DND-41 (cell line): ENCODE measurements at regions not wholly inside any gene's neighbourhood (a gene's known extent, or its start where the extent isn't known, plus 50 kb on each side); places are given as distances from the start of the nearest gene placed in this dataset.
A peak's percentile ranks its signal among the peaks of the same experiment; 100 is the strongest.

ENCODE experiments used
- ATAC-seq: fragments of 200-7000 bp; cut with Tn5 transposase; 3 replicates; pipeline ENCODE4 v1.9.1; 2021; ENCODE audit warnings: low read depth; ENCODE audit not compliant: insufficient read depth
- DNase-seq: peaks from one replicate; pipeline ENCODE4 v3.0.0-alpha.2; 2020
- H2AFZ ChIP-seq: 2 replicates; pipeline ENCODE4 v1.6.0; 2012; ENCODE audit warnings: low read depth, low read length
- H3K27ac ChIP-seq: 2 replicates; pipeline ENCODE4 v1.5.1; 2012; ENCODE audit warnings: low read length, inconsistent platforms
- H3K27me3 ChIP-seq: fragments of 200-600 bp; sonication (generic); 2 replicates; pipeline ENCODE4 v1.6.0; 2012; ENCODE audit warnings: low read length, mild to moderate bottlenecking, inconsistent platforms; ENCODE audit not compliant: insufficient read depth, poor library complexity
- H3K36me3 ChIP-seq: 2 replicates; pipeline ENCODE4 v1.5.1; 2012; ENCODE audit warnings: low read length, inconsistent platforms; ENCODE audit not compliant: insufficient read depth
- H3K4me1 ChIP-seq: 2 replicates; pipeline ENCODE4 v1.5.1; 2012; ENCODE audit warnings: mild to moderate bottlenecking, low read length; ENCODE audit not compliant: insufficient read depth
- H3K4me2 ChIP-seq: 2 replicates; pipeline ENCODE4 v1.6.0; 2012; ENCODE audit warnings: mild to moderate bottlenecking, moderate library complexity, low read length, inconsistent platforms; ENCODE audit not compliant: insufficient read depth
- H3K4me3 ChIP-seq, 2 experiments: fragments of 200-600 bp in 1 of 2; shearing (Covaris generic) in 1 of 2; 2 replicates each; pipeline ENCODE4 v1.5.1; 2012 to 2016; ENCODE audit warnings: inconsistent platforms in 2 of 2, low read length in 2 of 2, mild to moderate bottlenecking in 2 of 2, low read depth in 1 of 2, moderate library complexity in 1 of 2
- H3K79me2 ChIP-seq: 2 replicates; pipeline ENCODE4 v1.6.0; 2012; ENCODE audit warnings: low read length, inconsistent platforms; ENCODE audit not compliant: insufficient read depth
- H3K9ac ChIP-seq: 2 replicates; pipeline ENCODE4 v1.6.0; 2012; ENCODE audit warnings: low read depth, mild to moderate bottlenecking, inconsistent platforms, low read length, moderate library complexity
- H3K9me3 ChIP-seq: 2 replicates; pipeline ENCODE4 v1.5.1; 2012; ENCODE audit warnings: low read length, moderate library complexity, mild to moderate bottlenecking, inconsistent platforms; ENCODE audit not compliant: insufficient read depth, severe bottlenecking
- H4K20me1 ChIP-seq: 2 replicates; pipeline ENCODE4 v1.6.0; 2012; ENCODE audit warnings: low read length; ENCODE audit not compliant: insufficient read depth
- CTCF ChIP-seq: IDR thresholded peaks from 2 replicates; pipeline ENCODE4 v1.5.1; 2012; ENCODE audit warnings: borderline replicate concordance, low read length, moderate library complexity, mild to moderate bottlenecking; ENCODE audit not compliant: poor library complexity, severe bottlenecking; ENCODE audit errors: extremely low read depth
- EZH2 ChIP-seq: IDR thresholded peaks from 3 replicates; pipeline ENCODE4 v1.6.1; 2012; ENCODE audit warnings: borderline replicate concordance, low read depth, mild to moderate bottlenecking, moderate library complexity, low read length, inconsistent platforms; ENCODE audit not compliant: severe bottlenecking

- no peaks in the 10 kb centered on the region for H3K79me2 ChIP-seq
- H4K20me1 ChIP-seq = no peaks in the 10 kb centered on the region
- H3K9me3 ChIP-seq = no peaks in the 10 kb centered on the region
- H3K4me2 ChIP-seq = no peak overlapping the region
- no peaks in the 10 kb centered on the region for H3K36me3 ChIP-seq
- no peak overlapping the region for H3K27ac ChIP-seq
- peaks cover 7% of the 10 kb centered on the region for H3K27me3 ChIP-seq
- H3K9ac ChIP-seq = no peak overlapping the region
- ATAC-seq (no peak), DNase-seq (no peak)
- no peaks in the 10 kb centered on the region for H3K4me1 ChIP-seq
- H3K4me3 ChIP-seq = no peak overlapping the region
- no peak overlapping the region for H2AFZ ChIP-seq
- no peak for TF ChIP-seq EZH2
- TF ChIP-seq CTCF = peak; percentile 21
Measured at GRCh38 chr15:38724827-38725226, 160.2 kb upstream of the RASGRP1 start.

- H3K9me3 ChIP-seq = no peaks in the 10 kb centered on the region
- H3K79me2 ChIP-seq = no peaks in the 10 kb centered on the region
- H3K27ac ChIP-seq = no peak overlapping the region
- DNase-seq = no peak
- no peak overlapping the region for H2AFZ ChIP-seq
- H3K27me3 ChIP-seq = peaks cover 12% of the 10 kb centered on the region
- H3K36me3 ChIP-seq = no peaks in the 10 kb centered on the region
- no peak overlapping the region for H3K4me2 ChIP-seq
- H4K20me1 ChIP-seq = no peaks in the 10 kb centered on the region
- H3K4me3 ChIP-seq = no peak overlapping the region
- no peak for ATAC-seq
- H3K9ac ChIP-seq = no peak overlapping the region
- no peak for TF ChIP-seq EZH2
- TF ChIP-seq CTCF = no peak
- H3K4me1 ChIP-seq = no peaks in the 10 kb centered on the region
Measured at GRCh38 chr15:38726187-38726586, 161.6 kb upstream of the RASGRP1 start.

- no peaks in the 10 kb centered on the region for H3K79me2 ChIP-seq
- DNase-seq = no peak
- no peak overlapping the region for H3K9ac ChIP-seq
- H3K9me3 ChIP-seq = no peaks in the 10 kb centered on the region
- no peaks in the 10 kb centered on the region for H3K4me1 ChIP-seq
- no peaks in the 10 kb centered on the region for H3K36me3 ChIP-seq
- no peak overlapping the region for H3K4me2 ChIP-seq
- H4K20me1 ChIP-seq = no peaks in the 10 kb centered on the region
- ATAC-seq = no peak
- no peak overlapping the region for H3K4me3 ChIP-seq
- no peak overlapping the region for H2AFZ ChIP-seq
- H3K27me3 ChIP-seq = peaks cover 11% of the 10 kb centered on the region
- TF ChIP-seq EZH2 (no peak), CTCF (no peak)
- no peak overlapping the region for H3K27ac ChIP-seq
Measured at GRCh38 chr15:38733331-38733730, 168.7 kb upstream of the RASGRP1 start.

GRCh38 chr15:38740206-38740605 lies 175.6 kb upstream of the RASGRP1 start:
- Histone ChIP-seq H3K4me3 (no peak overlapping the region), H3K36me3 (no peaks in the 10 kb centered on the region), H3K79me2 (no peaks in the 10 kb centered on the region), H3K4me2 (no peak overlapping the region), H4K20me1 (no peaks in the 10 kb centered on the region), H3K27me3 (peaks cover 7% of the 10 kb centered on the region), H3K9me3 (no peaks in the 10 kb centered on the region), H3K9ac (no peak overlapping the region), H3K27ac (no peak overlapping the region), H3K4me1 (no peaks in the 10 kb centered on the region), H2AFZ (no peak overlapping the region)
- DNase-seq (no peak), ATAC-seq (no peak)
- TF ChIP-seq CTCF = no peak
